ENCODE measurements at regions not wholly inside any gene's neighbourhood (a gene's known extent, or its start where the extent isn't known, plus 50 kb on each side); places are given as distances from the start of the nearest gene placed in this dataset.

- no peak for DNase-seq
These were observed 64.6 kb upstream of the PIM1 start for GRCh38 chr6:37105148-37106050.

GRCh38 chr6:37106051-37106363 is 63.9 kb upstream of the PIM1 start:
- DNase-seq = no peak

- DNase-seq = no peak
These were observed 63.4 kb upstream of the PIM1 start for GRCh38 chr6:37106554-37106953.

- DNase-seq = no peak
These were observed 62.9 kb upstream of the PIM1 start for GRCh38 chr6:37106982-37107491.

GRCh38 chr6:37109714-37110499 is 60.0 kb upstream of the PIM1 start:
- DNase-seq = no peak

GRCh38 chr6:37110500-37111461 is 59.2 kb upstream of the PIM1 start:
- no peak for DNase-seq

- no peak for DNase-seq
These were observed 56.0 kb upstream of the PIM1 start for GRCh38 chr6:37113976-37114375.

- DNase-seq = no peak
These were observed 55.3 kb upstream of the PIM1 start for GRCh38 chr6:37114612-37115011.

GRCh38 chr6:37115236-37115895 is 54.6 kb upstream of the PIM1 start:
- no peak for DNase-seq

GRCh38 chr6:37116326-37116725 is 53.6 kb upstream of the PIM1 start:
- no peak for DNase-seq

GRCh38 chr6:37119387-37119886 is 50.5 kb upstream of the PIM1 start:
- DNase-seq = no peak

Measured in effector CD4-positive, alpha-beta T cell (primary cell).